WTC11 (cell line): ENCODE measurements at regions not wholly inside any gene's neighbourhood (a gene's known extent, or its start where the extent isn't known, plus 50 kb on each side); places are given as distances from the start of the nearest gene placed in this dataset.

Source experiments
- ATF3 ChIP-seq: sonication (generic); formaldehyde crosslinking; conservative IDR thresholded peaks from 2 replicates; pipeline ENCODE4 v1.8.1; 2022; ENCODE audit warnings: mild to moderate bottlenecking, missing genetic modification reagents
- CBFB ChIP-seq: sonication (generic); formaldehyde crosslinking; IDR thresholded peaks from 2 replicates; pipeline ENCODE4 v1.8.1; 2022; ENCODE audit warnings: mild to moderate bottlenecking, low read depth, missing genetic modification reagents
- E2F4 ChIP-seq: sonication (generic); formaldehyde crosslinking; IDR thresholded peaks from 2 replicates; pipeline ENCODE4 v1.8.1; 2022; ENCODE audit warnings: low read depth, mild to moderate bottlenecking, moderate library complexity, missing genetic modification reagents, borderline replicate concordance
- GABPB1 ChIP-seq: sonication (generic); formaldehyde crosslinking; IDR thresholded peaks from 2 replicates; pipeline ENCODE4 v1.8.1; 2023; ENCODE audit warnings: mild to moderate bottlenecking, missing genetic modification reagents
- MAX ChIP-seq: sonication (generic); formaldehyde crosslinking; IDR thresholded peaks from 2 replicates; pipeline ENCODE4 v1.8.0; 2022; ENCODE audit warnings: mild to moderate bottlenecking, missing genetic modification reagents
- NFYB ChIP-seq: sonication (generic); formaldehyde crosslinking; conservative IDR thresholded peaks from 2 replicates; pipeline ENCODE4 v1.8.0; 2022; ENCODE audit warnings: low read depth, missing genetic modification reagents
- SP1 ChIP-seq: sonication (generic); formaldehyde crosslinking; conservative IDR thresholded peaks from 2 replicates; pipeline ENCODE4 v1.8.1; 2022; ENCODE audit warnings: missing genetic modification reagents
- TEAD1 ChIP-seq: sonication (generic); formaldehyde crosslinking; IDR thresholded peaks from 2 replicates; pipeline ENCODE4 v1.8.0; 2022; ENCODE audit warnings: mild to moderate bottlenecking, missing genetic modification reagents
- TF ChIP-seq, protein P1 (sequence below): fragments of 200-600 bp; IDR thresholded peaks from 2 replicates; pipeline ENCODE4 v1.8.0; 2022; ENCODE audit warnings: antibody characterized with exemption

DNA sequence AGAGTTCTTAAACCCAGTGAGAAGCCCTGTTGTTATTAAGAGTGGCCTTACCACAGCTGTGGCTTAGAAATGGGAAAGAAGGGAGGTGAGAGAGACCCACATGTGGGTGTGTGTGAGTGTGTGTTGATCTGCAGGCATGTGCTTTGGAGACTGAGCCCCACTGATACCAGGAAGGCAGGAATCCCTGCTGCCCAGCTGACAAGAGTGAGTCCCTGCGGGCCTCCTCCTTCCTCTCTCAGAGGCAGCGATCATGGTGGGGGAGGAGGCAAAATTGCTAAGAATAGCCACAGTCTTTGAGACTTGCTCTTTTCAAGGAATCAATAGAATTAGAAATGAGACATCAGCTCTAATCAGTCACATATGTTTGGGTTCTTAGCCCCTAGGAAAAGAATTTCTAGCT lies 87.0 kb upstream of the WARS2 start:
- TF ChIP-seq SP1 (CRISPR knock-in tag) (no peak), E2F4 (CRISPR knock-in tag) (no peak), GABPB1 (CRISPR knock-in tag) (no peak), ATF3 (CRISPR knock-in tag) (no peak), TEAD1 (CRISPR knock-in tag) (no peak), MAX (no peak), CBFB (CRISPR knock-in tag) (no peak), NFYB (CRISPR knock-in tag) (no peak)
- TF ChIP-seq, protein P1, sequence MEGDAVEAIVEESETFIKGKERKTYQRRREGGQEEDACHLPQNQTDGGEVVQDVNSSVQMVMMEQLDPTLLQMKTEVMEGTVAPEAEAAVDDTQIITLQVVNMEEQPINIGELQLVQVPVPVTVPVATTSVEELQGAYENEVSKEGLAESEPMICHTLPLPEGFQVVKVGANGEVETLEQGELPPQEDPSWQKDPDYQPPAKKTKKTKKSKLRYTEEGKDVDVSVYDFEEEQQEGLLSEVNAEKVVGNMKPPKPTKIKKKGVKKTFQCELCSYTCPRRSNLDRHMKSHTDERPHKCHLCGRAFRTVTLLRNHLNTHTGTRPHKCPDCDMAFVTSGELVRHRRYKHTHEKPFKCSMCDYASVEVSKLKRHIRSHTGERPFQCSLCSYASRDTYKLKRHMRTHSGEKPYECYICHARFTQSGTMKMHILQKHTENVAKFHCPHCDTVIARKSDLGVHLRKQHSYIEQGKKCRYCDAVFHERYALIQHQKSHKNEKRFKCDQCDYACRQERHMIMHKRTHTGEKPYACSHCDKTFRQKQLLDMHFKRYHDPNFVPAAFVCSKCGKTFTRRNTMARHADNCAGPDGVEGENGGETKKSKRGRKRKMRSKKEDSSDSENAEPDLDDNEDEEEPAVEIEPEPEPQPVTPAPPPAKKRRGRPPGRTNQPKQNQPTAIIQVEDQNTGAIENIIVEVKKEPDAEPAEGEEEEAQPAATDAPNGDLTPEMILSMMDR: no peak
